ENCODE measurements at regions not wholly inside any gene's neighbourhood (a gene's known extent, or its start where the extent isn't known, plus 50 kb on each side); places are given as distances from the start of the nearest gene placed in this dataset.
A peak's percentile ranks its signal among the peaks of the same experiment; 100 is the strongest.

DNA sequence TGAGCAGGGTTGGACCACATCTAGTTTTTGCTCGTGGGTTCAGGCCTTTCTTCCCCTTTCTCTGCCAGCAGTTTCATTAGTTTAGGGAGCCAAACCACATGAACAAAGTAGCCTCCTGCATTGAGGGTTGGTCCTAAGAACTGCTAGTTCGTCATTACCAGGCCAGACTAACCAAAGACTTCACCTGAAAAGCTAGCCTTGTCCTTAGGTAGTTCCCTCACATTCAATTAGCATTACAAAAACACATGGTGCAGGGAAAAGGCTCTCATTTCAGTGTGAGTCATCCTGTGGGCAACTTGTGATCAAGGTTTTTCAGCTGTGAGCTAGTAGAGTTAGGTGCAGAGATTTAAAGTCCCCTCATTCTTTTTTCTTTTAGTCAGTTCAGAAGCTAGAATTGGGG is 279.3 kb upstream of the CTNNB1 start:
- Histone ChIP-seq H3K4me3 (ENCODE audit: low read length) (no peak overlapping the region), H3K9ac (ENCODE audit: extremely low read depth, low read length, poor library complexity, severe bottlenecking) (no peak overlapping the region), H3K27me3 (ENCODE audit: control insufficient read depth, insufficient read depth, low read length, poor library complexity, severe bottlenecking) (no peaks in the 10 kb centered on the region), H3K4me1 (ENCODE audit: control insufficient read depth, insufficient read depth, low read length) (no peaks in the 10 kb centered on the region), H3K9me3 (ENCODE audit: control insufficient read depth, low read length) (peaks cover 9% of the 10 kb centered on the region), H3K27ac (ENCODE audit: low read depth, low read length) (no peak overlapping the region), H3K36me3 (ENCODE audit: control insufficient read depth, insufficient read depth, low read length) (no peaks in the 10 kb centered on the region)
- DNase-seq, result peak; percentile 56
- 53 to 63% methylated on average over 2 of the region's 2 CpGs for WGBS, 2 experiments (ENCODE audit: insufficient coverage in 1 of 2, insufficient read length in 1 of 2)
- Mint-ChIP-seq H3K4me1 (peaks cover 17% of the 10 kb centered on the region), H3K4me3 (no peak overlapping the region), H3K36me3 (ENCODE audit: low read depth) (peaks cover 5% of the 10 kb centered on the region), H3K9me3 (peaks cover 8% of the 10 kb centered on the region), H3K27me3 (ENCODE audit: insufficient read depth) (no peaks in the 10 kb centered on the region), H3K27ac (no peak overlapping the region)
- TF ChIP-seq, protein P1, sequence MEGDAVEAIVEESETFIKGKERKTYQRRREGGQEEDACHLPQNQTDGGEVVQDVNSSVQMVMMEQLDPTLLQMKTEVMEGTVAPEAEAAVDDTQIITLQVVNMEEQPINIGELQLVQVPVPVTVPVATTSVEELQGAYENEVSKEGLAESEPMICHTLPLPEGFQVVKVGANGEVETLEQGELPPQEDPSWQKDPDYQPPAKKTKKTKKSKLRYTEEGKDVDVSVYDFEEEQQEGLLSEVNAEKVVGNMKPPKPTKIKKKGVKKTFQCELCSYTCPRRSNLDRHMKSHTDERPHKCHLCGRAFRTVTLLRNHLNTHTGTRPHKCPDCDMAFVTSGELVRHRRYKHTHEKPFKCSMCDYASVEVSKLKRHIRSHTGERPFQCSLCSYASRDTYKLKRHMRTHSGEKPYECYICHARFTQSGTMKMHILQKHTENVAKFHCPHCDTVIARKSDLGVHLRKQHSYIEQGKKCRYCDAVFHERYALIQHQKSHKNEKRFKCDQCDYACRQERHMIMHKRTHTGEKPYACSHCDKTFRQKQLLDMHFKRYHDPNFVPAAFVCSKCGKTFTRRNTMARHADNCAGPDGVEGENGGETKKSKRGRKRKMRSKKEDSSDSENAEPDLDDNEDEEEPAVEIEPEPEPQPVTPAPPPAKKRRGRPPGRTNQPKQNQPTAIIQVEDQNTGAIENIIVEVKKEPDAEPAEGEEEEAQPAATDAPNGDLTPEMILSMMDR (conservative IDR thresholded peaks at IDR 0.05), result no peak

- Histone ChIP-seq H3K9me3 (ENCODE audit: control insufficient read depth, low read length) (peaks cover 9% of the 10 kb centered on the region), H3K27me3 (ENCODE audit: control insufficient read depth, insufficient read depth, low read length, poor library complexity, severe bottlenecking) (no peaks in the 10 kb centered on the region), H3K4me3 (ENCODE audit: low read length) (no peak overlapping the region), H3K9ac (ENCODE audit: extremely low read depth, low read length, poor library complexity, severe bottlenecking) (no peak overlapping the region), H3K27ac (ENCODE audit: low read depth, low read length) (no peak overlapping the region), H3K36me3 (ENCODE audit: control insufficient read depth, insufficient read depth, low read length) (no peaks in the 10 kb centered on the region), H3K4me1 (ENCODE audit: control insufficient read depth, insufficient read depth, low read length) (no peaks in the 10 kb centered on the region)
- DNase-seq, result no peak
- H3K27ac Mint-ChIP-seq, result no peak overlapping the region
- peaks cover 5% of the 10 kb centered on the region for H3K36me3 Mint-ChIP-seq (ENCODE audit: low read depth)
- WGBS, 2 experiments (ENCODE audit: insufficient coverage in 1 of 2, insufficient read length in 1 of 2), result 86 to 95% methylated on average over 1 to 3 of the region's 3 CpGs
- H3K4me3 Mint-ChIP-seq, result no peak overlapping the region
- no peaks in the 10 kb centered on the region for H3K27me3 Mint-ChIP-seq (ENCODE audit: insufficient read depth)
- H3K9me3 Mint-ChIP-seq, result peaks cover 8% of the 10 kb centered on the region
- TF ChIP-seq, protein P1 (conservative IDR thresholded peaks at IDR 0.05), result no peak
- H3K4me1 Mint-ChIP-seq, result peaks cover 23% of the 10 kb centered on the region
Measured at GRCh38 chr3:40921251-40921650, 278.1 kb upstream of the CTNNB1 start.

GRCh38 chr3:40923143-40923542 is 276.2 kb upstream of the CTNNB1 start:
- Mint-ChIP-seq H3K36me3 (ENCODE audit: low read depth) (peaks cover 5% of the 10 kb centered on the region), H3K4me1 (peaks cover 23% of the 10 kb centered on the region), H3K9me3 (peaks cover 8% of the 10 kb centered on the region), H3K27me3 (ENCODE audit: insufficient read depth) (no peaks in the 10 kb centered on the region), H3K27ac (no peak overlapping the region), H3K4me3 (no peak overlapping the region)
- no peaks in the 10 kb centered on the region for H3K27me3 ChIP-seq (ENCODE audit: control insufficient read depth, insufficient read depth, low read length, poor library complexity, severe bottlenecking)
- no peaks in the 10 kb centered on the region for H3K36me3 ChIP-seq (ENCODE audit: control insufficient read depth, insufficient read depth, low read length)
- no peaks in the 10 kb centered on the region for H3K4me1 ChIP-seq (ENCODE audit: control insufficient read depth, insufficient read depth, low read length)
- H3K4me3 ChIP-seq (ENCODE audit: low read length), result no peak overlapping the region
- H3K9ac ChIP-seq (ENCODE audit: extremely low read depth, low read length, poor library complexity, severe bottlenecking), result no peak overlapping the region
- H3K27ac ChIP-seq (ENCODE audit: low read depth, low read length), result no peak overlapping the region
- WGBS, 2 experiments (ENCODE audit: insufficient coverage in 1 of 2, insufficient read length in 1 of 2), result 94% methylated on average over 4 of the region's 4 CpGs; no CpG with 5 or more reads in 1 of the 2 experiments
- DNase-seq, result no peak
- H3K9me3 ChIP-seq (ENCODE audit: control insufficient read depth, low read length), result peaks cover 9% of the 10 kb centered on the region
- TF ChIP-seq, protein P1 (conservative IDR thresholded peaks at IDR 0.05), result no peak

Data from endodermal cell (in vitro differentiated cells).